NCI-H2171 (cell line): ENCODE measurements at regions not wholly inside any gene's neighbourhood (a gene's known extent, or its start where the extent isn't known, plus 50 kb on each side); places are given as distances from the start of the nearest gene placed in this dataset.

Source experiments
- DNase-seq: peaks from one replicate; lab custom pipeline; 2025; lab: John Stamatoyannopoulos, UW

DNA sequence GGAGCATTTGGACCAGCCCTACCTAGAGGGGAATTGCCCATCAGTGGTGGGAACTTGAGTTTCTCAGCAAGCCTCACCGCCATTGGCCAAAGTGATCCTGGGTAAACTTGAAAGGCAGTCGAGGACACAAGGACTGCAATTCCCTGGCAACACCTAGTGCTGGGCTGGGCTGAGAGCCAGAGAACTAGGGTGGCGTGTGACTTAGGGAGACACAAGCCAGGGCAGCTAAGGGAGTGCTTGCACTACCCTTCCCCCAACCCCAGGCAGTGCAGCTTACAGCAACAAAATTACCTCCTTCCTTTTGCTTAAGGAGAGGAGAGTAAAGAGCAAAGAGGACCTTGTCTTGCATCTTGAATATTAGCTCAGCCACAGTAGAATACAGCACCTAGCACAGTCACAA, 176.9 kb upstream of the PRMT6 start:
- no peak for DNase-seq

DNA sequence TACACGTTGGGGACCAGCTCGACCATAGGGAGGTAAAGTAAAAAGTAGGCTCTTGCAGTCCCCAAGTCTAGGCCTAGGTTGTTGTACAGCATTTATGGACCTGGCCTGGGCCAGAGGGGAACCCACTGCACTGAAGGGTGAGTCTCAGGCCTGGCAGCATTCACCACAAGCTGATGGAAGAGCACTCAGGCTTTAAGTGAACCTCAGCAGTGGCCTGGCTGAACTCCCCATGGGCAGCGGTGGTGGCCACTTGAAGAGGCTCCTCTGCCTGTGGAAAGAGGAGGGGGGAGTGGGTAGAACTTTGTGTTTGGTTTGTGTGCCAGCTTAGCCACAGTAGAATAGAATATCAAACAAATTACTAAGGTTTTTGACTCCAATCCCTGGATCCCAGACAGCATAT, 176.2 kb upstream of the PRMT6 start:
- no peak for DNase-seq

GRCh38 chr1:106883208-106883607, 173.3 kb upstream of the PRMT6 start:
- DNase-seq = no peak

GRCh38 chr1:106889059-106889458, 167.4 kb upstream of the PRMT6 start:
- no peak for DNase-seq

GRCh38 chr1:106889583-106889982, 166.9 kb upstream of the PRMT6 start:
- no peak for DNase-seq

- no peak for DNase-seq
Measured at GRCh38 chr1:106897976-106898375, 158.5 kb upstream of the PRMT6 start.

DNA sequence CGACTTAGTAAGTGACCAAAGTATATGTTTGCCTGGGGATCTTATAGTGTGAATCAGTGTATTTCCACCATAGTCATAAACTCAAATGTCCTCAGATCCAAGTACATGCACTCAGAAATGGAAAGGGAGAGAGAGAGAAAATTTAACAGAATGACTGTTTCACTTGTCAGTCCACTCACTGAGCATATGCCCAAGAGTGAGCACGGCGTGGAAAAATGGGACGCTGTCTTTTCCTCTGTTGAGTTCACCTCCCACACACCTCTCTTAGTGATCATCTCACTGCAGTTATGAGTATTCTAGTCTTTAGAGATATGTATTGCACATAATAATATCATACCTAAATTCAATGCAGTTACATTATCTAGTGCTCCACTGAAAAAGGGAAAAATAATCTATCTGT, 156.8 kb upstream of the PRMT6 start:
- no peak for DNase-seq

GRCh38 chr1:106907795-106908194, 148.7 kb upstream of the PRMT6 start:
- DNase-seq = no peak

- no peak for DNase-seq
Measured at GRCh38 chr1:106908689-106909088, 147.8 kb upstream of the PRMT6 start.

DNA sequence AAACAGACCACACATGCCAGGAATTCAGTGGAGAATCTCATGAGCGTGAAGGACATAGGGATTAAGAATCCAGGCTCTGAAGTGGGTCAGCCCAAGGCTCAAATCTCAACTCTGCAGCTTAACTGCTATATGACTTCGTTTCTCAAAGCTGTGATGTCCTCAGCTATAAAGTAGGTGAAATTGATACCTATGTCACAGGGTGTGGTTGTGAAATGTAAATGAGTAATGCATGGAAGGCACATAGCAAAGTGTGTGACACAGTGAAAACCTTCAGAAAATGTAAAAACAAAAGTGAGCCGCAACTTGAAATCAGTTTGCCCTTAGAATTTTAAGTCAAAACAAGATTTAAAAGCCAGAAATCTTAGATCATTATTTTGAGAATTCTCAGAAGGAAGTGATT, 145.7 kb upstream of the PRMT6 start:
- no peak for DNase-seq

DNA sequence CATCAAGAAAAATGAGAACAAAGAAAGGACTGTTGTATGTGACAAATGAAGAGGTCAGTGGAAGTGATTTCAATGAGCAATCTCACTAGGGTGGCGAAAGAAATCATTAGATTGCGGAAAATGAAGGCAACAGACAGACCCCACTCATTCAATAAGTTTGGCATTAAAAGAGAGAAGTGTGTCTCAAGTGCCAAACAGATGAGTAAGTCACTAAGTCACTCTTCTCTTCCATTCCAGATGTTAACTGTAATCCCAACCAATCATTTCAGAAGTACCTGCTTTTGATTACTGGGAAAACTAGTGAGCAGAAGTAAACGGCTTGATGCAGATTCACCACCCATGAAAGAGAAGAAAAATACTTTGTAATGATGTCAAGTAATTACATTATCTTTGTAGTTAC, 144.3 kb upstream of the PRMT6 start:
- no peak for DNase-seq

GRCh38 chr1:106921186-106921585, 135.3 kb upstream of the PRMT6 start:
- DNase-seq = no peak

DNA sequence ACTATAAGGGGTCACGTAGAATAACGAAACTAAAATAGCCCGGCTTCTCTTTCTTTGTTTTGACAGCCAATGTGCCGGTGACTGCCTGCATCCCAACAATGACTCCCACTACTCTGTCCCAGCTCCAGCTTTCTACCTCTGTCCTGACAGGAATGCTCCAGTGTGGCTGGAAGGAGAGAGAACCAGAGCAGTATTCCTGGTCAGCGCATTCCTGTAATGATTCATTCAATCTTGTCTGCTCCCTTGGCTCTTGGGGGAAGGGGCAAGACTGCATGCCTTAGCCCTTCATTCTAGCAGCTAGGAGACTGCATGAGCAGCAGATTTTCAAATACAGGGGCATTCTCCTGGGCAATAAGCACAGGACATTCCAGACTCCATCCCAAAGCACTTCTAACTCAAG, 132.1 kb upstream of the PRMT6 start:
- DNase-seq = no peak

GRCh38 chr1:106925750-106926149, 130.7 kb upstream of the PRMT6 start:
- DNase-seq = no peak

DNA sequence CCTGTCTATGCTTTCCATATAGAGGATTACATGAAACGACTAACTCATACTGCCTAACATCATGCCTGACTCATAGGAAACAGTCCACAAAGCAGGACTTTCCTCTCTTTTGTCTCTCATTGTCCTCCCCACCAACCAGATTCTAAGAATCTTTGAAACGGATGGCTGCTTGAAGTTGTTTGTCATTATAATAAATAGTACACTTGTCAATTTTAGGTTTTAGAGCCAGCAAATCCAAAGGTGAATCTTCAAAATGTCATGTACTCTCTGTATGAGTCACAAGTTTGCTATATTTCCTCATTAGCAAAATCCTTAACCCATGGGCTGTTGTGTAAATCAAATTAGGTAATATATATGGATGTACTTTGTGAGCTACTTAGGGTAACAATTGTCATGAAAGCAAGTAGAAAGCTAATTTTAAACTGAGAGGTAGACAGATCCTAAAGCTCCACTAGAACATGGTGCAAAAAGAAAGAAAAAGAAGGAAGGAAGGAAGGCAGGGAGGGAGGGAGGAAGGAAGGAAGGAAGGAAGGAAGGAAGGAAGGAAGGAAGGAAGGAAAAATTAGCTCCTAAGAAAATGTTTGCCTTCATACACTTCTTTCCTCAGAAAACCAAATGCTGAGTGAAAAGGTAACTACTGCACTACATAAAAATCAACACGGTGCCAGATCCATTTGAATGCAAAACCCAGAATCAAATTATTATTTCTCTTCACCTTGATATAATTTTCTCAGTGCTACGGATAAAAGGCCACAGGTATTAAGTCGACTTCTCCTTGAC, 129.5 kb upstream of the PRMT6 start:
- DNase-seq = no peak

GRCh38 chr1:106937104-106937503, 119.4 kb upstream of the PRMT6 start:
- DNase-seq = no peak

GRCh38 chr1:106944721-106945120, 111.8 kb upstream of the PRMT6 start:
- peak; percentile 42 for DNase-seq

GRCh38 chr1:106952776-106953175, 103.7 kb upstream of the PRMT6 start:
- DNase-seq = no peak

DNA sequence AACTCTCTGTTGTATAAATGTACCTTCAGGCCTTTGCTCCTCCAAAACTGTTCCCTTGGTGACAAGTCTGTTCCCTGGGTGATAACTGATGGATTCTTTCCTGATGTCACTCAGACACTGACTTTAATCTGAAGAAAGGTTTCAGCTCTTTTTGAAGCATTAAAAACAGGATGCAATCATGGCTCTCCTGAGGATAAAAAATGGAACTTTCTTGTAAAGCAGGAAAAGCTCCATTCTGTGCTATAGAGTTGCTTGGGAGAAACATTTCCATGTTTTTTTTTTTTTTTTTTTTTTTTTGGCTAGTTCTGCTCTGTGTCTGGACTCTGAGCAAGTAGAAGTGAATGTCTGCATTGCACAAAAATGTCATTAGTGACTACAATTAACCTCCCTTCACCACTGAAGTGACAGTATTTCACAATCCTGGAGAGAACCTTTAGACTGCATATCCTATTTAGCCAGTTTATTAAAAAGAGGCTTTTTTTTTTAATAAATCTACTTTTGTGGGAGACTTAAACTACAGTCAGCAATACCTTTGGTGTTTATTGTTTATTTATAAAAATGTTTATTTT, 101.7 kb upstream of the PRMT6 start:
- DNase-seq = no peak

- no peak for DNase-seq
Measured at GRCh38 chr1:106956721-106957120, 99.8 kb upstream of the PRMT6 start.

DNA sequence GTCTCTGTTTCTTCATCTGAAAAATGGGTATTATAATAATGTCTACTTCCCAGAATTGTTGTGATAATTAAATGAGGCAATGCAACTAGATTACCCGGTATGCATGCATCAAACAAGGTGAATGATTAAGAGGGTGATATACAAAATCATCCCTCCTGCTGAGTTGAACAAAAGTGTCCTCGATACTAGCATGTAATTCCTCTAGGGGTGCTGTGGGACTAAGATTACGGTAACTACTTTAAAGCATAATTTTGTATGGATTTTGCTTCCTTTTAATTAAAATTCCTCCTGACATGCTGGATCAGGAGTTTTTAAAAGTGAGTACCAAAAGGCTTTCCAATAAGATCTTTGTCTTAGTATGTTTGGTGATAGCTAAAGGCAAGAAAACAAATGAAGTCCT, 98.7 kb upstream of the PRMT6 start:
- no peak for DNase-seq

GRCh38 chr1:106960412-106960811, 96.1 kb upstream of the PRMT6 start:
- no peak for DNase-seq

DNA sequence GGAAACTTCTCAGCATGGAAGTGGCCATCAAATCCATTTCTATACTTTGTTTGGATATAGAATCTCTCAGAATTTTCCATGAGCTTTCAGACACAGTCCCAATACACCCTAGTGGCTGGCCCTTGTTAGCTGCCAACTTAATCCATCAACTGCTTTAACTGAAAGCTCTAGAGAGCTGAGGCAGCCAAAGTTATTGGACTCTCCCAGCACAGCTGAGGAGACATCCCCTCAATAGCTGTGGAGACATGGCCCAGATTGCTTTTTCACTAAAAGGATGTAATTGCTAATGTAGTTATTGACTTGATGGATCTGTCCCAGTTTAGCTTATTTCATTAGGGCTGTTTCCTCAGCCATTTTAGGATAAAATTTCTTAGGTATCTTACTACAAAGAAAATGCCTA, 94.8 kb upstream of the PRMT6 start:
- no peak for DNase-seq

DNA sequence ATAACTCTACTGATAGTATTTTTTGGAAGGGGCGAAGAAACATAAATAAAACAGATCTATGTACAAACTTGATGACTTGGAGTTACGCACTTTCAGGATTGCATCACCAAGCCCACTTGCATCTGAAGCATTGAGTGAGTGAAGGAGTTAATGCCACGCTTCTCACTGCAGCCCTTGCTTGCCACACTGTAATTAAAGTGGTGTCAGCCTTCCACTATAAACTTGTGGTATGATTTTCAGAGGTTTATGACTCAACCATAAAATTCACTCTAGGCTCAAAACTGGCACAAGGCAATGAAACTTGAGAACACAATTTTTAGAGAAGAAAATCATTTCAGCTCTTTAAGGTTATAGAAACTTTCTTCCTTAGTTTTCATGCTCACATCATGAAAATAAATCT, 93.9 kb upstream of the PRMT6 start:
- DNase-seq = no peak
